ENCODE measurements at regions not wholly inside any gene's neighbourhood (a gene's known extent, or its start where the extent isn't known, plus 50 kb on each side); places are given as distances from the start of the nearest gene placed in this dataset.
"Not testable (repeated sequence)": the region's sequence is repeated elsewhere in the genome, so short reads cannot be mapped to it uniquely, and the experiment has no call there.

- DNase-seq (no peak), ATAC-seq (ENCODE audit: poor library complexity) (no peak)
- intact Hi-C loops (cut with DNase I): no loop called here
These were observed 719.2 kb downstream of the CETN3 start for GRCh38 chr5:89690331-89690730.

GRCh38 chr5:89686081-89686765, 723.3 kb downstream of the CETN3 start:
- no peak for ATAC-seq (ENCODE audit: poor library complexity)
- intact Hi-C loops (cut with DNase I): no loop called here
- DNase-seq: no peak

DNA sequence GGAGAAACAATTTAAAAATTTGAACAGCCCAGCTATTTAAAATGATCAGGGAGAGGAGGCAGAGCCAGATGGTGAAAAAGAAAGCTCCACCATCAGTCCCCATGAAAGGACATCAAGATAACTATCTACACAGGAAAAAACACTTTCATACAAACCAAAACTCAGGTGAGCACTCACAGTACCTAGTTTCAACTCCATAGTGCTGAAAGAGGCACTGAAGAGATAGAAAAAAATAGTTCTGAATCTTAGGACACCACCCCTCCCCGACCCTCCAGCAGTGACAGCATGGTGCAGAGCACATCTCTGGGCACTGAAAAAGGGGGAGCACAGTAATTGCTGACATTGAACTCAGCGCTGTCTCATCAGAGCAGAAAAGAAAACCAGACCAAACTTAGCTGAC, 732.9 kb downstream of the CETN3 start:
- DNase-seq (no peak), ATAC-seq (ENCODE audit: poor library complexity) (no peak)
- intact Hi-C loops (cut with DNase I): no loop called here

GRCh38 chr5:89673019-89673418, 736.5 kb downstream of the CETN3 start:
- intact Hi-C loops (cut with DNase I): no loop called here
- DNase-seq (no peak), ATAC-seq (ENCODE audit: poor library complexity) (no peak)

GRCh38 chr5:89668821-89669220, 740.7 kb downstream of the CETN3 start:
- ATAC-seq (ENCODE audit: poor library complexity) (no peak), DNase-seq (no peak)
- intact Hi-C loops (cut with DNase I): no loop called here

DNA sequence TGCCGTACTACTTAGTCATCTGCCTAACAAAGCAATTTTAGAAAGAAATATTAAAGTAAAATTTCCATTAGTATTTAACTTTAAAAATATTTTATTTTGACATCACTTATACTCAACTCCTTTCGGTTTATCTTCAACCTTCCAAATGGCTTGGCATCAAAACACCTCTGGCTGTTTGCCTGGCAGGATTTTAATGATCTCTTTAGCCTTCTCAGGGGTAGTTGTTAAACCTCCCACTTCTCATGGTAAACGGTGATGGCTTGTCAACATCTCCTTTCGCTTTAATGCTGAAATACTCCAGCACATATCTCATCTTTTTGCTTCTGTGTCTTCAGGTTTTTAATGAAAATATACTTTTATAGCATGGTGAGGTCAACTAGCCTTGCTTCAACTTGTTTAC, 747.1 kb downstream of the CETN3 start:
- no peak for ATAC-seq (ENCODE audit: poor library complexity)
- intact Hi-C loops (cut with DNase I): no loop called here

GRCh38 chr5:89638871-89639270, 755.9 kb upstream of the MEF2C start:
- intact Hi-C loops (cut with DNase I): no loop called here
- ATAC-seq (ENCODE audit: poor library complexity) (no peak), DNase-seq (no peak)

More for the DNA sequence above, 747.1 kb downstream of the CETN3 start:
- DNase-seq: no peak

DNA sequence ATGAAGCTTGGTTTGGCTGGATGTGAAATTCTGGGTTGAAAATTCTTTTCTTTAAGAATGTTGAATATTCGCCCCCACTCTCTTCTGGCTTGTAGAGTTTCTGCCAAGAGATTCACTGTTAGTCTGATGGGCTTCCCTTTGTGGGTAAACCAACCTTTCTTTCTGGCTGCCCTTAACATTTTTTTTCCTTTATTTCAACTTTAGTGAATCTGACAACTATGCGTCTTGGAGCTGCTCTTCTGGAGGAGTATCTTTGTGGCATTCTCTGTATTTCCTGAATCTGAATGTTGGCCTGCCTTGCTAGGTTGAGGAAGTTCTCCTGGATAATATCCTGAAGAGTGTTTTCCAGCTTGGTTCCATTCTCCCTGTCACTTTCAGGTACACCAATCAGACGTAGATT, 751.2 kb upstream of the MEF2C start:
- ATAC-seq (ENCODE audit: poor library complexity); DNase-seq; intact Hi-C loops (cut with DNase I): not testable (repeated sequence)

- ATAC-seq (ENCODE audit: poor library complexity); intact Hi-C loops (cut with DNase I); DNase-seq: not testable (repeated sequence)
These were observed 747.1 kb upstream of the MEF2C start for GRCh38 chr5:89630064-89630463.

GRCh38 chr5:89628876-89629635, 746.1 kb upstream of the MEF2C start:
- ATAC-seq (ENCODE audit: poor library complexity) (no peak), DNase-seq (no peak)
- intact Hi-C loops (cut with DNase I): no loop called here

- no peak for ATAC-seq (ENCODE audit: poor library complexity)
- intact Hi-C loops (cut with DNase I): no loop called here
- no peak for DNase-seq
These were observed 733.0 kb upstream of the MEF2C start for GRCh38 chr5:89615839-89616518.

- ATAC-seq (ENCODE audit: poor library complexity) (no peak), DNase-seq (no peak)
- intact Hi-C loops (cut with DNase I): no loop called here
These were observed 730.4 kb upstream of the MEF2C start for GRCh38 chr5:89613222-89613956.

- ATAC-seq (ENCODE audit: poor library complexity): no peak
- intact Hi-C loops (cut with DNase I): no loop called here
- DNase-seq: no peak
These were observed 724.1 kb upstream of the MEF2C start for GRCh38 chr5:89606939-89607534.

DNA sequence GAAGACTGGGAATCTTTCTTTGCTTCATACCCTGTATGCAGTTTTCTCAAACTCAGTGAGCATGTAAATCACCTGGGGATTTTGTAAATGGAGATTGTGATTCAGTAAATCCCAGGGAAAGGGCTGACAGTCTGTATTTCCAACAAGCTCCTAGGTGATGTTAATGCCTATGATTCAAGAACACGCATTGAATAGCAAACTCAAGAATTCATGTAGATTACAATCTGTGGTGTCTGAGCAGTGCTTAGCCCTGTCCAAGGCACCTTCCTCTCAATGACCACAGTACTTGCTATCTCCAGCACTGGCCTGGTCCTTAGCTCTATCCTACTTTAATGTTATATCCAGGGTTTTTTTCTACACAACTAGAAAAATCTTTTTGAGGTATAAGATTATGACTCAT, 721.4 kb upstream of the MEF2C start:
- no peak for DNase-seq
- no peak for ATAC-seq (ENCODE audit: poor library complexity)
- intact Hi-C loops (cut with DNase I): no loop called here

DNA sequence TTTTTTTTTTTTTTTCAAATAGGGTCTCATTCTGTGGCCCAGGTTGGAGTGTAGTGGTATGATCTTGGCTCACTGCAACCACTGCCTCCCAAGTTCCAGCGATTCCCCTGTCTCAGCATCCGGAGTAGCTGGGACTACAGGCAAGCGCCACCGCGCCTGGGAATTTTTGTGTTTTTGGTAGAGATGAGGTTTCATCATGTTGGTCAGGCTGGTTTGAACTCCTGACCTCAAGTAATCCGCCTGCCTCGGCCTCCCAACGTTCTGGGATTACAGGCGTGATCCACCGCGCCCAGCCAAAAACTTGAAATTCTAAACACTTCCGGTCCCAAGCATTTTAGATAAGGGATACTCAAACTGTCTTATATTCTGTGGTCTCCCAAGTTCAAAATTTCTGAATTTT, 718.9 kb upstream of the MEF2C start:
- ATAC-seq (ENCODE audit: poor library complexity) (no peak), DNase-seq (peak; percentile 36)
- intact Hi-C loops (cut with DNase I): no loop called here

DNA sequence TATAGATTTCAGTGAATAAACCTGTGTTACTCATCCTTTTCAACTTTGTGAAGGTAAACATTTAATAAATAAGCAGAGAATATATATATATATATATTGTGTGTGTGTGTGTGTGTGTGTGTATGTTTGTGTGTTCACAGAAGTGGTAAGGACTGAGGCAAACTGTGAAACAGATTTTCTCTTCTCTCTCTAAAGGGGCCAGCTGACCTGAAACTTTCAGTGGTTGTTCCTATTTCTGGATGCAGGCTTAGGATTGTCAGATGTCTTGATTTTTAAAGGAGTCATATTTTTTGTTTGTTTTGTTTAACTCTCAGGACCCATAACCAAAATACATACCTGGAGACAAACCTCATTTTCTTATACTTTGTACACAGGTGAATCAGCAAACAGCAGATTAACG, 714.9 kb upstream of the MEF2C start:
- ATAC-seq (ENCODE audit: poor library complexity) (no peak), DNase-seq (no peak)
- intact Hi-C loops (cut with DNase I): no loop called here

- no peak for ATAC-seq (ENCODE audit: poor library complexity)
These were observed 713.8 kb upstream of the MEF2C start for GRCh38 chr5:89596821-89597220.

GRCh38 chr5:89595056-89595455, 712.1 kb upstream of the MEF2C start:
- intact Hi-C loops (cut with DNase I): no loop called here
- ATAC-seq (ENCODE audit: poor library complexity): no peak

More at GRCh38 chr5:89596821-89597220, 713.8 kb upstream of the MEF2C start:
- intact Hi-C loops (cut with DNase I): no loop called here
- no peak for DNase-seq

More at GRCh38 chr5:89595056-89595455, 712.1 kb upstream of the MEF2C start:
- no peak for DNase-seq
